ENCODE measurements at regions not wholly inside any gene's neighbourhood (a gene's known extent, or its start where the extent isn't known, plus 50 kb on each side); places are given as distances from the start of the nearest gene placed in this dataset.

DNA sequence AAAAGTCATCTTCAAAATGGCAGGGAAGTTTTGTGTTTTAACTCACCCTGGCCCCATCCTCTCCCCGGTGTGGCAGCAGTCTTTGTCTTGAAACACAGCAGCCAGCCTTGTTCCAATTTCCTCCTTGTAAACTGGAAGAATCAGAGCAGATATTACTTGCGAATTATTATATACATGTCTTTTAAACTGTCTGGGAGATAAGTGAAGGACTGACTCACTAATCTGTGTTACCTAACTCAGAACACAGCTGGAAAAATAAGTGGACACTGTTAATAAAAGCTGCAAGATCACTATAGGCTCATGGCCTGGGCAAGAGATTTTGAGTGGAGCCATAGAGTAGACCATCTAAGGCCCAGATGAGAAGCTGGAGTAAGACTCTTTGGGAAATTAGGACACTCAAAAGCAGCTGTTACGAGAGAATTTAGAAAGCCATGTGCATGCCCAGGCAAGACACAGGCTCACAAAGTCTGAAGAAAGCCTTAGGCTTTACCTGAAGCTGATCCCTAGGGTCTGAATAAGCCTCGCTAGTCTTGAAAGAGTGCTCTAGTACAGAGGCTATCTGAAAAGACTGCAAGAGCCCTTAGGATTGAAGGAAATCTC is 233.0 kb upstream of the RAB4A start:
- no peak overlapping the region for H3K27ac ChIP-seq (ENCODE audit: low read depth, low read length)
- no peaks in the 10 kb centered on the region for H3K36me3 ChIP-seq (ENCODE audit: control insufficient read depth, insufficient read depth, low read length)
- peaks cover 4% of the 10 kb centered on the region; the same call in 1 of the 2 replicates for H3K4me1 ChIP-seq (ENCODE audit: control insufficient read depth, insufficient read depth, low read length)
- H3K4me3 ChIP-seq (ENCODE audit: low read depth, low read length): no peak overlapping the region
- no peaks in the 10 kb centered on the region for H3K9me3 ChIP-seq (ENCODE audit: control insufficient read depth, insufficient read depth, low read length)
- no peak overlapping the region for H3K9ac ChIP-seq (ENCODE audit: low read depth, low read length)
- H3K27me3 ChIP-seq (ENCODE audit: control insufficient read depth, insufficient read depth, low read length): no peaks in the 10 kb centered on the region

DNA sequence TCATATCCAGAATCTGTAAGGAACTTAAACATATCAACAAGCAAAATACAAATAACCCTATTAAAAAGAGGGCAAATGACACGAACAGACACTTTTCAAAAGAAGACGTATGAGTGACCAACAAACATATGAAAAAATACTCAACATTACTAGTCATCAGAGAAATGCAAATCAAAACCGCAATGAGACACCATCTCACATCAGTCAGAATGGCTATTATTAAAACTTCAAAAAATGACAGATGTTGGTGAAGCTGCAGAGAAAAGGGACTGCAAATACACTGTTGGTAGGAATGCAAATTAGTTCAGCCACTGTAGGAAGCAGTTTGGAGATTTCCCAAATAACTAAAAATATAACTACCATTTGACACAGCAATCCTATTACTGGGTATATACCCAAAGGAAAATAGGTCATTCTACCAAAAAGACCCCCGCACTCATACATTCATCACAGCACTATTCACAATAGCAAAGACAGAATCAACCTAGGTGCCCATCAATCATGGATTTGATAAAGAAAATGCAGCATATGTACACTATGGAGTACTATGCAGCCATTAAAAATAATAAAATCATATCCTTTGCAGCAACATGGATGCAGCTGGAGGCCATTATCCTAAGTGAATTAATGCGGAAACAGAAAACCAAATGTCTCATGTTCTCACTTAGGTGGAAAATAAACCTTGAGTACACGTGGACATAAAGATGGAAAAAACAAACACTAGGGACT is 230.1 kb upstream of the RAB4A start:
- Histone ChIP-seq H3K4me3 (ENCODE audit: low read depth, low read length) (no peak overlapping the region), H3K36me3 (ENCODE audit: control insufficient read depth, insufficient read depth, low read length) (no peaks in the 10 kb centered on the region), H3K9ac (ENCODE audit: low read depth, low read length) (no peak overlapping the region), H3K27me3 (ENCODE audit: control insufficient read depth, insufficient read depth, low read length) (no peaks in the 10 kb centered on the region), H3K27ac (ENCODE audit: low read depth, low read length) (no peak overlapping the region), H3K4me1 (ENCODE audit: control insufficient read depth, insufficient read depth, low read length) (peaks cover 3% of the 10 kb centered on the region; the same call in 1 of the 2 replicates), H3K9me3 (ENCODE audit: control insufficient read depth, insufficient read depth, low read length) (no peaks in the 10 kb centered on the region)

DNA sequence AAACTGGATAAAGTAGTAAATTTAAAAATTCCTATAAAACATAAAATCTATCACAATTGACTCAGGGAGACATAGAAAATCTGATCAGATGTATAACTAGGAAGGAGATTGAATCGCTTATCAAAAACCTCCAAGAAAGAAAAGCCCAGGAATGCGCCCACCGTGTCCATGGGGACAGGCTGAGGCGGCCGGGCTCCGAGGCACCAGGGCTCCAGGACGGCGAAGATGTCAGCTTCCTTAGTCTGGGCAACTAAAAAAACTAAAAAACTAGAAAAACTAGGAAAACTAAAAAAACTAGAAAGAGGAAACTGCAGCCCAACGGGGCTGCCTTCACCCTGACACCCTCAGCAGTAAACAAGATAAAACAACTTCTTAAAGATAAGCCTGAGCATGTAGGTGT is 229.0 kb upstream of the RAB4A start:
- Histone ChIP-seq H3K36me3 (ENCODE audit: control insufficient read depth, insufficient read depth, low read length) (no peaks in the 10 kb centered on the region), H3K4me1 (ENCODE audit: control insufficient read depth, insufficient read depth, low read length) (peaks cover 3% of the 10 kb centered on the region; the same call in 1 of the 2 replicates), H3K9ac (ENCODE audit: low read depth, low read length) (no peak overlapping the region), H3K27ac (ENCODE audit: low read depth, low read length) (no peak overlapping the region), H3K4me3 (ENCODE audit: low read depth, low read length) (no peak overlapping the region), H3K27me3 (ENCODE audit: control insufficient read depth, insufficient read depth, low read length) (no peaks in the 10 kb centered on the region; the same call in 1 of the 2 replicates), H3K9me3 (ENCODE audit: control insufficient read depth, insufficient read depth, low read length) (no peaks in the 10 kb centered on the region)

DNA sequence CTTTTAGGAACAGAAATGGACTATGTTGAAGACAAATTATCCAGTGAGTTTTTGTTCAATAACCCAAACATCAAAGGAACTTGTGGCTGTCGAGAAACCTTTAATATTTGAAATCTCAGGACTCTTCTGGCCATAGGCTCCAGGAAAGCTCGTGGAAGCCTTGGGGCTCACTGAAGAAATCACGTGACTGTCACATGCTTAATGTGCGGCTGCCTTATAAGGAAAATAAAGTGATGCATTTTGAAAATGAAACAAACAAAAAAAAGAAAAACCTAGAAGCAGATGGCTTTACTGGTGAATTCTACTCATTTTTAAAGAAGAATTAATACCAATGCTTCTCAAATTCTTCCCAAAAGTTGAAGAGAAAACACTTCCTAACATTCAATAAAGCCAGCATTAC is 228.4 kb upstream of the RAB4A start:
- Histone ChIP-seq H3K27me3 (ENCODE audit: control insufficient read depth, insufficient read depth, low read length) (no peaks in the 10 kb centered on the region; the same call in 1 of the 2 replicates), H3K36me3 (ENCODE audit: control insufficient read depth, insufficient read depth, low read length) (no peaks in the 10 kb centered on the region), H3K27ac (ENCODE audit: low read depth, low read length) (no peak overlapping the region), H3K4me3 (ENCODE audit: low read depth, low read length) (no peak overlapping the region), H3K9ac (ENCODE audit: low read depth, low read length) (no peak overlapping the region), H3K9me3 (ENCODE audit: control insufficient read depth, insufficient read depth, low read length) (no peaks in the 10 kb centered on the region), H3K4me1 (ENCODE audit: control insufficient read depth, insufficient read depth, low read length) (peaks cover 6% of the 10 kb centered on the region)

DNA sequence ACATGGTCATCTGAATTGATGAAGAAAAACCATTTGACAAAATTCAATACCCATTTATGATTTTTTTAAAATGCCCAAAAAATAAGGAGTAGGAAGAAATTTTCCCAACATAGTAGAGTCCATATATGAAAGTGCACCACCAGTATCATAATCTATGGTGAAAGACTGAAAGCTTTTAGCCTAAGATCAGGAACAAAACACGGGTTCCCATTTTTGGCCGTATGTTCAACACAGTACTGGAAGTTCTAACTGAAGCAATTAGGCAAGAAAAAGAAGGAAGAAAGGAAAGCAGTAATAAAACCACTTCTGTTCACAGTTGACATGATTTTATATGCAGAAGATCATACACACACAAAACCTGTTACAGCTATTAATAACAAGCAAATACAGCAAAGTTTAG is 227.8 kb upstream of the RAB4A start:
- Histone ChIP-seq H3K27ac (ENCODE audit: low read depth, low read length) (no peak overlapping the region), H3K9ac (ENCODE audit: low read depth, low read length) (no peak overlapping the region), H3K4me1 (ENCODE audit: control insufficient read depth, insufficient read depth, low read length) (peaks cover 9% of the 10 kb centered on the region), H3K9me3 (ENCODE audit: control insufficient read depth, insufficient read depth, low read length) (no peaks in the 10 kb centered on the region), H3K27me3 (ENCODE audit: control insufficient read depth, insufficient read depth, low read length) (no peaks in the 10 kb centered on the region; the same call in 1 of the 2 replicates), H3K4me3 (ENCODE audit: low read depth, low read length) (no peak overlapping the region), H3K36me3 (ENCODE audit: control insufficient read depth, insufficient read depth, low read length) (no peaks in the 10 kb centered on the region)

DNA sequence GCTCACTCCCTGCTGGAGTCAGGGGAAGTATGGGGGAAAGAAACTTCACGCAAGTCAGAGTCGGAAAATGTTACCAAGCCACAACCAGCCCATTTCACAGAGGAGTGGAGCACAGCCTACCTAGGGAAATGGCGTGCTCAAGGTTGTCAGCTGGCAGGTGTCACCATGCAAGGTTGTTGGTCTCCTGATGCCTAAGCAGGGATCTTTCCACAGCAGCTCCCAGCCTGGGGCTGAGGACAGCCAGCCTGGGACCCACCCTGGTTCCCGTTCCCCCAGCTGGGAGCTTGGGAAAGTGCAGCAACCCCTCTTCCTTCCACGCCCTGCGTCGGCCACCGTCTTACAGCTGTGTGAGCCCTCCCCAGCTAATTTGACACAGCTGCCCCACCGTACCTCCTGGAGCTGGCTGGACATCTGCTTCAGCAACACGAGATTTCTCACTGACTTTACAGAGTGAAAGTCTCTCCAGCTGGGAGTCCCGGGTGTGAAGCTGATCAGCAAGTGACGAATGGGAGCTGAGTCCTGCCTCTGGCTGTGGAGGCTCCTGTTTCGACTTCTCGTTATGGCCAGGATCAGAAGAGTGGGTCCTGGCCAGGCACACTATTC is 224.6 kb upstream of the RAB4A start:
- no peak overlapping the region for H3K27ac ChIP-seq (ENCODE audit: low read depth, low read length)
- H3K36me3 ChIP-seq (ENCODE audit: control insufficient read depth, insufficient read depth, low read length): no peaks in the 10 kb centered on the region
- peaks cover 10% of the 10 kb centered on the region for H3K4me1 ChIP-seq (ENCODE audit: control insufficient read depth, insufficient read depth, low read length)
- no peaks in the 10 kb centered on the region; the same call in 1 of the 2 replicates for H3K27me3 ChIP-seq (ENCODE audit: control insufficient read depth, insufficient read depth, low read length)
- H3K9ac ChIP-seq (ENCODE audit: low read depth, low read length): no peak overlapping the region
- H3K4me3 ChIP-seq (ENCODE audit: low read depth, low read length): no peak overlapping the region
- no peaks in the 10 kb centered on the region for H3K9me3 ChIP-seq (ENCODE audit: control insufficient read depth, insufficient read depth, low read length)

DNA sequence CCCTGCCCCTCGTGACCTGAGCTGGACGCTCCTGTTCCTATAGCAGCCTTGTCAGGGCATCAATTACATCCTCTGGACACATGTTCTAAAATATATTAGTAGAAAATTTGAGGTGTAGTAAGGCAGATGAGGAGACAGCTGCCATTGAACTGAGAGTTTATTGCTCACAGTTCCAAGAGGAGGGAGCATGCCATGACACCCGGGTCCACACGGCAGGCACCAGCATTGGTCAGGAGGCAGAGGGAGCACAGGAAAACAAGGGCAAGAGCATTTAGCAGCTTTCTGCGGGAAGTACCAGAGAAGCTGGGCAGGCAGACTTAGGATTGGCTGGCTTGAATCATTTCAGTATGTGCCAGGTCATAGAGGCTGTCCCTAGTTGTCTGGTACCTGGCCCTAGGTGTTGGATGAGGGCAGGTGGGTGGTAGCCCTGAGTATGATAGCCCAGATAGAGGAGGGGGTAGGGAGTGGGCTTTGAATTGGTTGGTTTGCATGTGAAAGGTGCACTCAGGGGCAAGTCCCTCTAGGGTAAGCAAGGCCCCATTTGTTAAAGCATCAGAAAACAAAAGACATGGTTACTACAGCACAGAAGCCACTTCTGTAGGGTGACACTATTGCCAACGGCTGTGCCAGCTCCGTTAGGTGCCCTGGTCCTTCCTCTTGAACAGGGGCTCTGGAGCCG is 223.6 kb upstream of the RAB4A start:
- Histone ChIP-seq H3K4me1 (ENCODE audit: control insufficient read depth, insufficient read depth, low read length) (peaks cover 10% of the 10 kb centered on the region), H3K27me3 (ENCODE audit: control insufficient read depth, insufficient read depth, low read length) (no peaks in the 10 kb centered on the region; the same call in 1 of the 2 replicates), H3K9me3 (ENCODE audit: control insufficient read depth, insufficient read depth, low read length) (no peaks in the 10 kb centered on the region), H3K27ac (ENCODE audit: low read depth, low read length) (no peak overlapping the region), H3K36me3 (ENCODE audit: control insufficient read depth, insufficient read depth, low read length) (no peaks in the 10 kb centered on the region), H3K9ac (ENCODE audit: low read depth, low read length) (no peak overlapping the region), H3K4me3 (ENCODE audit: low read depth, low read length) (no peak overlapping the region)

DNA sequence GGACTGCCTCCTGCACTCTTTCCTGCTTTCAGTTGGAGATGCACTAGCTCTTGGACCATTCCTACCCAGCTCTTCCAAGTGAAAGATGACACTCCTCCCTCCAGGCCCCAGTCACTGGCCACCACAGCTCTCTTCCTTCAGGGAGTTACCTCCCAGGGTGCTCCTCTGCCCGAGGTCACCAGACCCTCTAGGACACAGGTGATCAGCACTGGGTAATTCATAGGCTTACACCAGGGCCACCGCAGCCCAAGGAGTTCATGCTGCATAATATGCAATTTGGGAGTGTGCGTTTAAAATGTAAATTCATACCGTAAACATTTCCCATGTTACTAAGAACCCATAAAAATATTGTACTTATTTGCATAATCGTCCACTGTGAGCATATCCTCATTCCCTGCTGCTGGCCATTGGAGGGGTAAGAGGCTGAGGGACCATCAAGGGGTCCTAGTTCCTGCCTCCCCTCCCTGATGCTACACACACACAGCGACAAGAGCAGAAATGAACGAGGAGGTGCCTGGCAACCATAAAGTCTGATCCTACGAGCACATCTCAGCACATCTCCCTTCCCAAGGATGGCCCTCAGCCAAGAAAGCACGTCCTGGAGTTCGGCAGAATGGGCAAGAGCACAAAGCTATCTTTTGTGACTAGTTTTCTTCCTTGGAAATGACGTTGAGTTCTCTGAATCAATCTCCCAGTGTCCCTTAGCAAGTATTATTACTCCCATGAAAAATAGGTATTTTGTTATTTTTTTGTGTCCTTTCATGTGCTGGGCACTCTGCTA is 222.9 kb upstream of the RAB4A start:
- Histone ChIP-seq H3K4me3 (ENCODE audit: low read depth, low read length) (no peak overlapping the region), H3K9me3 (ENCODE audit: control insufficient read depth, insufficient read depth, low read length) (no peaks in the 10 kb centered on the region), H3K36me3 (ENCODE audit: control insufficient read depth, insufficient read depth, low read length) (no peaks in the 10 kb centered on the region), H3K9ac (ENCODE audit: low read depth, low read length) (no peak overlapping the region), H3K4me1 (ENCODE audit: control insufficient read depth, insufficient read depth, low read length) (peaks cover 10% of the 10 kb centered on the region), H3K27ac (ENCODE audit: low read depth, low read length) (no peak overlapping the region), H3K27me3 (ENCODE audit: control insufficient read depth, insufficient read depth, low read length) (no peaks in the 10 kb centered on the region; the same call in 1 of the 2 replicates)

DNA sequence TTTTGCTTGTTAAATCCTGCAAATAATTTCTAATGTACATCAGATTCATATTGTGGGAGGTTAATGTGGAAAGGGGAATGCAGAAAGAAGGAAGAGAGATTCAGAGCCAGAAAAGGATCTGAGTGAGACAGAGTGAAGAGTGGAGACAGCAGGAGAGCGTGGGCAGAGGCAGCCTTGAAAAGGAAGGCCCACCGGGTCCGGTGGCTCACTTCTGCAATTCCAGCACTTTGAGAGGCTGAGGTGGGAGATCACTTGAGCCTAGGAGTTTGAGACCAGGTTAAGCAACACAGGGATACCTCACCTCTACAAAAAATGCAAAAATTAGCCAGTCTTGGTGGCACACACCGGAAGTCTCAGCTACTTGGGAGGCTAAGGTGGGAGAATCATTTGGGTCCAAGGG is 222.0 kb upstream of the RAB4A start:
- H3K9ac ChIP-seq (ENCODE audit: low read depth, low read length): no peak overlapping the region
- H3K27ac ChIP-seq (ENCODE audit: low read depth, low read length): no peak overlapping the region
- H3K9me3 ChIP-seq (ENCODE audit: control insufficient read depth, insufficient read depth, low read length): no peaks in the 10 kb centered on the region
- peaks cover 10% of the 10 kb centered on the region for H3K4me1 ChIP-seq (ENCODE audit: control insufficient read depth, insufficient read depth, low read length)
- H3K4me3 ChIP-seq (ENCODE audit: low read depth, low read length): no peak overlapping the region
- no peaks in the 10 kb centered on the region; the same call in 1 of the 2 replicates for H3K27me3 ChIP-seq (ENCODE audit: control insufficient read depth, insufficient read depth, low read length)
- H3K36me3 ChIP-seq (ENCODE audit: control insufficient read depth, insufficient read depth, low read length): no peaks in the 10 kb centered on the region

DNA sequence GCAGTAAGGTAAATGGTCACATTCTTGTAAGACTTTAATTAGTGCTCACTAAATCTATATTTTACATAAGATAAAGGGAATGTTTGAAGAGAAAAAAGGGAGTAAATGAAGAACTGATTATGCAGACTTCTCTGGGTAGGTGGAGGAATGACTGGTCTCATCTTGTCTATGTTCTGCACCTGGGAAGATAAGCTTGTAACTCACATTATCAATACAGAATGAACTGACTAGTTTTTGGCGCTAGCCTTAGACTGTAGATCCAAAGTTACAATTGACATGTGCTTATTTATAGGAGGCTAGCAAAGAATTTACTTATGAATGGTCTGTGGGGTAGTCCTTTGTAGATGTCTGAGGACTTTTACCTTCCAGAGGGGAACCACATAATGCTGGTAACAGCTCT is 214.9 kb upstream of the RAB4A start:
- H3K27me3 ChIP-seq (ENCODE audit: control insufficient read depth, insufficient read depth, low read length): no peaks in the 10 kb centered on the region
- H3K4me3 ChIP-seq (ENCODE audit: low read depth, low read length): no peak overlapping the region
- H3K27ac ChIP-seq (ENCODE audit: low read depth, low read length): no peak overlapping the region
- no peaks in the 10 kb centered on the region for H3K9me3 ChIP-seq (ENCODE audit: control insufficient read depth, insufficient read depth, low read length)
- H3K4me1 ChIP-seq (ENCODE audit: control insufficient read depth, insufficient read depth, low read length): no peaks in the 10 kb centered on the region; the same call in 1 of the 2 replicates
- H3K36me3 ChIP-seq (ENCODE audit: control insufficient read depth, insufficient read depth, low read length): no peaks in the 10 kb centered on the region
- no peak overlapping the region for H3K9ac ChIP-seq (ENCODE audit: low read depth, low read length)
